ENCODE measurements at regions not wholly inside any gene's neighbourhood (a gene's known extent, or its start where the extent isn't known, plus 50 kb on each side); places are given as distances from the start of the nearest gene placed in this dataset.

GRCh38 chr2:157087373-157088002, 170.0 kb upstream of the GALNT5 start (continued):
- TF ChIP-seq PAX5 (IDR thresholded peaks at IDR 0.05; ENCODE audit: borderline replicate concordance, low read depth, low read length) (no peak), BRCA1 (IDR thresholded peaks at IDR 0.05; ENCODE audit: low read depth, low read length) (no peak), KDM1A (IDR thresholded peaks at IDR 0.05; ENCODE audit: borderline replicate concordance) (no peak)

GRCh38 chr2:157093666-157094065, 163.8 kb upstream of the GALNT5 start:
- Histone ChIP-seq H4K20me1 (ENCODE audit: control insufficient read depth, insufficient read depth) (no peaks in the 10 kb centered on the region), H3K9ac (ENCODE audit: control insufficient read depth, insufficient read depth, low read length) (no peak overlapping the region), H3K27me3 (replicated peaks in 1 of 2; ENCODE audit: control insufficient read depth in 2 of 2, insufficient read depth in 2 of 2, low read length in 1 of 2) (no peaks in the 10 kb centered on the region; a peak in 1 of 4 replicates), H3K9me3 (replicated peaks; ENCODE audit: control insufficient read depth, insufficient read depth, low read length) (no peaks in the 10 kb centered on the region), H2AFZ (ENCODE audit: control insufficient read depth, low read depth, low read length) (no peak overlapping the region), H3K4me1 (ENCODE audit: control insufficient read depth, insufficient read depth, low read length) (no peaks in the 10 kb centered on the region), H3K4me3 (no peak overlapping the region), H3K27ac (ENCODE audit: control insufficient read depth, insufficient read depth) (no peak overlapping the region), H3K79me2 (ENCODE audit: control insufficient read depth, insufficient read depth, low read length) (no peaks in the 10 kb centered on the region), H3K4me2 (ENCODE audit: control insufficient read depth, insufficient read depth) (no peak overlapping the region), H3K36me3 (ENCODE audit: control insufficient read depth in 2 of 2, insufficient read depth in 2 of 2, low read length in 1 of 2) (no peaks in the 10 kb centered on the region)
- ChIA-PET RAD21 (ENCODE audit: unreplicated experiment) (no interaction called here), POLR2A (no interaction called here), SMC1A (ENCODE audit: uncharacterized antibody, unreplicated experiment) (interaction anchor here (0.8 kb wide), 1 partner anchor 11 kb away, joined by 4 read pairs; no protein-coding TSS in a partner anchor), CTCF (interaction anchor here (0.9 kb wide), 1 partner anchor 14 kb away, joined by 3 read pairs; no protein-coding TSS in a partner anchor)
- intact Hi-C loops (cut with micrococcal nuclease; ENCODE audit: unreplicated experiment), result no loop called here
- WGBS (ENCODE audit: insufficient coverage, insufficient replicate concordance, low lambda C conversion rate, missing lambda C conversion rate), result 1% methylated on average over 3 of the region's 3 CpGs
- in situ Hi-C loops (cut with MboI), result no loop called here
- BruUV-seq (replicated peaks), result no TSS peak
- TF ChIP-seq ATF2 (IDR thresholded peaks at IDR 0.05; ENCODE audit: low read length), result no peak
- ATAC-seq (peak; percentile 50; the same call in 2 of the 3 replicates), FAIRE-seq (no peak), DNase-seq (ENCODE audit: low read depth, low spot score) (no peak)

- Histone ChIP-seq H3K79me2 (ENCODE audit: control insufficient read depth, insufficient read depth, low read length) (no peaks in the 10 kb centered on the region), H3K4me3 (no peak overlapping the region), H3K36me3 (ENCODE audit: control insufficient read depth in 2 of 2, insufficient read depth in 2 of 2, low read length in 1 of 2) (no peaks in the 10 kb centered on the region), H3K27me3 (replicated peaks in 1 of 2; ENCODE audit: control insufficient read depth in 2 of 2, insufficient read depth in 2 of 2, low read length in 1 of 2) (no peaks in the 10 kb centered on the region), H3K27ac (ENCODE audit: control insufficient read depth, insufficient read depth) (no peak overlapping the region), H3K9me3 (replicated peaks; ENCODE audit: control insufficient read depth, insufficient read depth, low read length) (no peaks in the 10 kb centered on the region), H4K20me1 (ENCODE audit: control insufficient read depth, insufficient read depth) (no peaks in the 10 kb centered on the region), H3K4me2 (ENCODE audit: control insufficient read depth, insufficient read depth) (no peak overlapping the region), H2AFZ (ENCODE audit: control insufficient read depth, low read depth, low read length) (no peak overlapping the region), H3K9ac (ENCODE audit: control insufficient read depth, insufficient read depth, low read length) (no peak overlapping the region), H3K4me1 (ENCODE audit: control insufficient read depth, insufficient read depth, low read length) (no peaks in the 10 kb centered on the region)
- RAD21 ChIA-PET (ENCODE audit: unreplicated experiment), result no interaction called here
- in situ Hi-C loops (cut with MboI) (no loop called here), intact Hi-C loops (cut with micrococcal nuclease; ENCODE audit: unreplicated experiment) (no loop called here)
- BruUV-seq (replicated peaks), result no TSS peak
- DNase-seq (ENCODE audit: low read depth, low spot score), result no peak
- 44% methylated on average over 1 of the region's 1 CpG for WGBS (ENCODE audit: insufficient coverage, insufficient replicate concordance, low lambda C conversion rate, missing lambda C conversion rate)
- CTCF ChIA-PET, result no interaction called here
- POLR2A ChIA-PET, result no interaction called here
- no peak for ATAC-seq
- no peak for FAIRE-seq
- SMC1A ChIA-PET (ENCODE audit: uncharacterized antibody, unreplicated experiment), result interaction anchor here (1.1 kb wide), 2 partner anchors 20 to 55 kb away, joined by 3 read pairs; no protein-coding TSS in a partner anchor
- TF ChIP-seq MYB (IDR thresholded peaks at IDR 0.05; ENCODE audit: borderline replicate concordance, low read depth, low read length) (no peak), BCL3 (IDR thresholded peaks at IDR 0.05; ENCODE audit: borderline replicate concordance, insufficient read depth, low read depth, low read length, poor library complexity, severe bottlenecking) (no peak), PML (IDR thresholded peaks at IDR 0.05; ENCODE audit: low read length) (no peak), YBX1 (IDR thresholded peaks at IDR 0.05) (no peak), RELB (IDR thresholded peaks at IDR 0.05; ENCODE audit: low read depth) (no peak), FOXM1 (IDR thresholded peaks at IDR 0.05; ENCODE audit: low read depth, low read length) (no peak), SUZ12 (IDR thresholded peaks at IDR 0.05; ENCODE audit: unreplicated experiment) (no peak), NRF1 (conservative IDR thresholded peaks at IDR 0.05; ENCODE audit: low read depth, low read length) (no peak)
Measured at GRCh38 chr2:157105372-157105771, 152.1 kb upstream of the GALNT5 start.
